GM06990 (cell line): ENCODE measurements at regions not wholly inside any gene's neighbourhood (a gene's known extent, or its start where the extent isn't known, plus 50 kb on each side); places are given as distances from the start of the nearest gene placed in this dataset.
A peak's percentile ranks its signal among the peaks of the same experiment; 100 is the strongest.

Experiments
- DNase-seq: peaks from one replicate; pipeline ENCODE4 v3.0.0-alpha.2; 2011; ENCODE audit not compliant: insufficient read length; ENCODE audit errors: extremely low read depth
- H3K27me3 ChIP-seq: replicated peaks from 2 replicates; pipeline ENCODE4 v1.6.0; 2011; ENCODE audit warnings: low read length; ENCODE audit not compliant: control insufficient read depth, insufficient read depth
- H3K36me3 ChIP-seq: 2 replicates; pipeline ENCODE4 v1.5.1; 2011; ENCODE audit warnings: low read length; ENCODE audit not compliant: control insufficient read depth, insufficient read depth
- H3K4me3 ChIP-seq: replicated peaks from 2 replicates; pipeline ENCODE4 v1.5.1; 2011; ENCODE audit warnings: low read depth, mild to moderate bottlenecking, control low read depth, low read length
- CTCF ChIP-seq: IDR thresholded peaks from 2 replicates; pipeline ENCODE4 v1.5.1; 2011; ENCODE audit warnings: low read length, control low read depth, mild to moderate bottlenecking, inconsistent platforms; ENCODE audit not compliant: insufficient read depth, poor library complexity, severe bottlenecking

DNA sequence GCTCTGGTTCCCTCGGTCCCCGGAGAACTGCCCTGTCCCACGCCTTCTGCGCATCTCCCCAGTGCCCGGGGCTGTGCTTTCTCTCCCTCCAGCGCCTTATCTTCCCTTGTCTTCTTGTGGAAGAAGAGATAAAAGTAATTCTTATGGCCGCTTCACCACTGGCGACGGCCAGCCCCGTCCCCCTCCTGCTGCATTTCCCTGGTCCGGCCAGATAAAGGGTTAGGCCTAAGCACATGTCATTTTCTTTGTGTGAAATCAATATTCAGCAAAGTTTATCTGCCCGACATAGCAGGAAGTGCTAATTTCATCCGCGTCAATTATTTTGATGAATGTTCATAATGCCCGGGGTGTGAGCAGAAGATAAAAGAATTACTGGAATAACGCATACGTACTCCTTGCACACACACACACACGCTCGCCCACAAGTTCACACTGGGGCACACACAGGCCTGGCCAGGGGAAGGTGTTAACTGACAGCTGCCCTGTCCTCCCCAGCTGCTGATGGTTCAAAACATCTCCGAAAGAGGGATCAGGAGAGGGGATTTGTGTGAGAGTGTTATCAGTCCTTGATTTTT, 177.7 kb upstream of the LHX5 start:
- peaks cover 3% of the 10 kb centered on the region; the same call in 1 of the 2 replicates for H3K27me3 ChIP-seq
- no peak for TF ChIP-seq CTCF
- H3K36me3 ChIP-seq: no peaks in the 10 kb centered on the region
- no peak for DNase-seq
- H3K4me3 ChIP-seq: no peak overlapping the region

GRCh38 chr12:113647048-113647447, 175.4 kb upstream of the LHX5 start:
- Histone ChIP-seq H3K4me3 (no peak overlapping the region), H3K27me3 (peaks cover 3% of the 10 kb centered on the region; the same call in 1 of the 2 replicates), H3K36me3 (no peaks in the 10 kb centered on the region)
- TF ChIP-seq CTCF: peak; percentile 28
- DNase-seq: no peak

- TF ChIP-seq CTCF: no peak
- Histone ChIP-seq H3K27me3 (peaks cover 3% of the 10 kb centered on the region; the same call in 1 of the 2 replicates), H3K4me3 (no peak overlapping the region), H3K36me3 (no peaks in the 10 kb centered on the region)
- DNase-seq: no peak
Measured at GRCh38 chr12:113645603-113646002, 173.9 kb upstream of the LHX5 start.

DNA sequence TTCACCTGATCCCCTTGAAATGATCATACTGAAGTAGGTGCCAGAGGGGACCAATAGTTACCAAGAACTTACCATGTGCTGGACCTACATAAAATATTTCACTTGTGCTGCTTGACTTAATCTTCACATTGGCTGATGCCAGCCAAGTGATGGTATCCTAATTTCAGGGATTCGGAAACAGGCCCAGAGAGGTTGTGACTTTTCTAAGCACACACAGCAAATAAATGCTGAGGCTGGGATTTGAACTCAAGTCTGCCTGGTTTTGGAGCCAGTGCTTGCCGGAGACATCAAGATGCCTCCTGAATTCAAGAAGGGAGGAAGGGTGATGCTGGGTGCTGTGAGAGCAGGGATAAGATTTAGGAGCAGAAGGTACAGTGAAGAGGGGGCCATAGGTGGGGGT, 173.5 kb upstream of the LHX5 start:
- no peak for TF ChIP-seq CTCF
- H3K27me3 ChIP-seq: peaks cover 3% of the 10 kb centered on the region; the same call in 1 of the 2 replicates

GRCh38 chr12:113643177-113643974, 171.7 kb upstream of the LHX5 start:
- no peak for DNase-seq
- 0 out of 2 replicates have a peak, but pooled peaks cover 1% of the 10 kb centered on the region for H3K27me3 ChIP-seq
- TF ChIP-seq CTCF: no peak
- H3K36me3 ChIP-seq: no peaks in the 10 kb centered on the region
- H3K4me3 ChIP-seq: no peak overlapping the region

More for the DNA sequence above, 173.5 kb upstream of the LHX5 start:
- no peak for DNase-seq
- Histone ChIP-seq H3K4me3 (no peak overlapping the region), H3K36me3 (no peaks in the 10 kb centered on the region)

GRCh38 chr12:113642672-113643071, 171.0 kb upstream of the LHX5 start:
- 0 out of 2 replicates have a peak, but pooled peaks cover 1% of the 10 kb centered on the region for H3K27me3 ChIP-seq
- no peak overlapping the region for H3K4me3 ChIP-seq
- no peaks in the 10 kb centered on the region for H3K36me3 ChIP-seq
- DNase-seq: no peak
- no peak for TF ChIP-seq CTCF
